Testis (tissue), 2 donors: ENCODE measurements at regions not wholly inside any gene's neighbourhood (a gene's known extent, or its start where the extent isn't known, plus 50 kb on each side); places are given as distances from the start of the nearest gene placed in this dataset.
"Not testable (repeated sequence)": the region's sequence is repeated elsewhere in the genome, so short reads cannot be mapped to it uniquely, and the experiment has no call there.

Source experiments
- DNase-seq: peaks from one replicate; pipeline ENCODE4 v3.0.0-alpha.2; 2019
- H3K27ac ChIP-seq, 2 donors: fragments of 200-600 bp; sonication (generic); one replicate each; pipeline ENCODE4 v1.5.1; 2019
- H3K27me3 ChIP-seq: fragments of 200-600 bp; sonication (generic); one replicate; pipeline ENCODE4 v1.5.1; 2019
- H3K36me3 ChIP-seq: fragments of 200-600 bp; sonication (generic); one replicate; pipeline ENCODE4 v1.5.1; 2017; ENCODE audit warnings: low read depth; ENCODE audit errors: missing control alignments
- H3K4me1 ChIP-seq: fragments of 200-600 bp; sonication (generic); one replicate; pipeline ENCODE4 v1.5.1; 2019
- H3K4me3 ChIP-seq, 2 donors: fragments of 200-600 bp; sonication (generic); one replicate each; pipeline ENCODE4 v1.5.1; 2017 to 2019
- H3K9me3 ChIP-seq: fragments of 200-600 bp; sonication (generic); one replicate; pipeline ENCODE4 v1.5.1; 2017
- CTCF ChIP-seq, 3 experiments: fragments of 450-650 bp in 2 of 3; fragments of 200-600 bp in 1 of 3; sonication (generic) in 1 of 3; IDR thresholded peaks; one replicate each; pipeline ENCODE4 v1.5.1; 2016 to 2019; ENCODE audit warnings: antibody characterized with exemption in 3 of 3, mild to moderate bottlenecking in 2 of 3, moderate library complexity in 1 of 3
- POLR2A ChIP-seq: fragments of 450-650 bp; IDR thresholded peaks from one replicate; pipeline ENCODE4 v1.6.1; 2017; ENCODE audit warnings: antibody characterized with exemption, mild to moderate bottlenecking, moderate library complexity
- WGBS, 2 donors: methylation state at CpG; one replicate each; pipeline ENCODE4 v1.1.5; 2018; 5-methylcytosine and 5-hydroxymethylcytosine counted together
- intact Hi-C: fragments of 100-400 bp; cut with DNase I; formaldehyde crosslinking; loops from one replicate; pipeline ENCODE4 v1.15.1; 2023; ENCODE audit warnings: low total_unique reads

GRCh38 chr12:43208221-43208620 lies 343.8 kb downstream of the ADAMTS20 start:
- H3K4me1 ChIP-seq: peaks cover 4% of the 10 kb centered on the region
- intact Hi-C loops: no loop called here
- no peaks in the 10 kb centered on the region for H3K9me3 ChIP-seq
- no peaks in the 10 kb centered on the region for H3K27me3 ChIP-seq
- no peak overlapping the region for H3K4me3 ChIP-seq
- WGBS, 2 donors: 84 to 89% methylated on average over 5 of the region's 5 CpGs
- H3K36me3 ChIP-seq: no peaks in the 10 kb centered on the region
- no peak overlapping the region for H3K27ac ChIP-seq
- no peak for DNase-seq
- TF ChIP-seq CTCF (IDR thresholded peaks at IDR 0.05): no peak
- no peak for TF ChIP-seq POLR2A

GRCh38 chr12:43206396-43206795 lies 345.6 kb downstream of the ADAMTS20 start:
- Histone ChIP-seq H3K4me1 (peaks cover 4% of the 10 kb centered on the region), H3K27ac (no peak overlapping the region), H3K36me3 (no peaks in the 10 kb centered on the region), H3K27me3 (no peaks in the 10 kb centered on the region), H3K9me3 (no peaks in the 10 kb centered on the region), H3K4me3 (no peak overlapping the region)
- TF ChIP-seq CTCF (IDR thresholded peaks at IDR 0.05) (no peak), POLR2A (no peak)
- no peak for DNase-seq
- intact Hi-C loops: no loop called here

GRCh38 chr12:43198608-43199007 lies 353.4 kb downstream of the ADAMTS20 start:
- Histone ChIP-seq H3K4me3 (no peak overlapping the region), H3K27ac (no peak overlapping the region), H3K27me3 (no peaks in the 10 kb centered on the region), H3K4me1 (no peaks in the 10 kb centered on the region), H3K9me3 (no peaks in the 10 kb centered on the region), H3K36me3 (no peaks in the 10 kb centered on the region)
- WGBS, 2 donors: 91 to 100% methylated on average over 2 of the region's 2 CpGs
- DNase-seq: no peak
- intact Hi-C loops: no loop called here
- TF ChIP-seq CTCF (IDR thresholded peaks at IDR 0.05) (no peak), POLR2A (no peak)

- no peak overlapping the region for H3K4me3 ChIP-seq
- no peaks in the 10 kb centered on the region for H3K9me3 ChIP-seq
- intact Hi-C loops: no loop called here
- H3K36me3 ChIP-seq: no peaks in the 10 kb centered on the region
- no peaks in the 10 kb centered on the region for H3K4me1 ChIP-seq
- TF ChIP-seq POLR2A: no peak
- TF ChIP-seq CTCF (IDR thresholded peaks at IDR 0.05): no peak
- whole genome bisulfite sequencing, 2 donors: 85 to 94% methylated on average over 2 of the region's 2 CpGs
- DNase-seq: no peak
- H3K27me3 ChIP-seq: no peaks in the 10 kb centered on the region
- no peak overlapping the region for H3K27ac ChIP-seq
These were observed 355.6 kb downstream of the ADAMTS20 start for GRCh38 chr12:43196268-43196907.

- intact Hi-C loops: not testable (repeated sequence)
These were observed 358.9 kb downstream of the ADAMTS20 start for GRCh38 chr12:43193096-43193495.

GRCh38 chr12:43192442-43192841 lies 359.6 kb downstream of the ADAMTS20 start:
- H3K9me3 ChIP-seq, intact Hi-C loops, H3K4me3 ChIP-seq, H3K36me3 ChIP-seq, H3K27me3 ChIP-seq, DNase-seq, H3K27ac ChIP-seq, H3K4me1 ChIP-seq: not testable (repeated sequence)
- 93 to 95% methylated on average over 2 of the region's 2 CpGs for WGBS, 2 donors

More at GRCh38 chr12:43193096-43193495, 358.9 kb downstream of the ADAMTS20 start:
- not testable (repeated sequence) for H3K4me1 ChIP-seq, H3K27me3 ChIP-seq, H3K36me3 ChIP-seq, H3K9me3 ChIP-seq, H3K4me3 ChIP-seq, DNase-seq, H3K27ac ChIP-seq
- WGBS, 2 donors: 74% methylated on average over 2 of the region's 2 CpGs
